IMR-90 (cell line): ENCODE measurements at regions not wholly inside any gene's neighbourhood (a gene's known extent, or its start where the extent isn't known, plus 50 kb on each side); places are given as distances from the start of the nearest gene placed in this dataset.

Experiments used
- ATAC-seq: fragments of 200-7000 bp; cut with Tn5 transposase; 2 replicates; pipeline ENCODE4 v1.9.1; 2020; ENCODE audit warnings: low read depth, mild to moderate bottlenecking, moderate library complexity
- BruUV-seq: library from RNA; stranded (reverse); fragments of 400-500 nt; replicated peaks from 2 replicates; lab custom pipeline; 2021; lab: Mats Ljungman, UMichigan
- CTCF ChIA-PET: fragments of 300-600 bp; formaldehyde crosslinking; extraction: SDS; loops from one replicate; lab custom pipeline; 2021; ENCODE audit warnings: antibody characterized with exemption; lab: Yijun Ruan, JAX
- POLR2A ChIA-PET: fragments of 300-600 bp; sonication (Branson Sonifier 250); formaldehyde crosslinking; loops from one replicate; lab custom pipeline; 2022; ENCODE audit warnings: antibody characterized with exemption; ENCODE audit not compliant: unreplicated experiment; lab: Charles Lee
- DNase-seq: peaks from one replicate; pipeline ENCODE4 v3.0.0; 2013
- H2AFZ ChIP-seq: replicated peaks from 2 replicates; pipeline ENCODE3; 2013; ENCODE audit warnings: low read length, mild to moderate bottlenecking; ENCODE audit not compliant: poor library complexity
- H2AK5ac ChIP-seq: 2 replicates; pipeline ENCODE4 v1.6.1; 2013; ENCODE audit warnings: low read depth, low read length, inconsistent platforms
- H2AK9ac ChIP-seq: replicated peaks from 2 replicates; pipeline ENCODE3; 2013; ENCODE audit warnings: mild to moderate bottlenecking, low read depth, low read length, moderate library complexity; ENCODE audit not compliant: poor library complexity
- H2BK120ac ChIP-seq: 2 replicates; pipeline ENCODE4 v1.6.1; 2013; ENCODE audit warnings: low read depth, low read length, inconsistent platforms
- H2BK15ac ChIP-seq: 3 replicates; pipeline ENCODE4 v1.6.1; 2013; ENCODE audit warnings: low read depth, low read length, inconsistent platforms
- H2BK20ac ChIP-seq: 2 replicates; pipeline ENCODE4 v1.6.1; 2013; ENCODE audit warnings: low read depth, mild to moderate bottlenecking, inconsistent platforms, low read length, moderate library complexity
- H2BK5ac ChIP-seq: 2 replicates; pipeline ENCODE4 v1.6.1; 2013; ENCODE audit warnings: mild to moderate bottlenecking, low read depth, low read length, inconsistent platforms; ENCODE audit not compliant: poor library complexity, severe bottlenecking
- H3K14ac ChIP-seq: replicated peaks from 2 replicates; pipeline ENCODE4 v1.6.1; 2013; ENCODE audit warnings: low read depth, low read length, inconsistent platforms
- H3K18ac ChIP-seq: 2 replicates; pipeline ENCODE4 v1.6.1; 2013; ENCODE audit warnings: low read depth, low read length, control low read depth
- H3K23ac ChIP-seq: 2 replicates; pipeline ENCODE4 v1.6.1; 2013; ENCODE audit warnings: low read depth, low read length, inconsistent platforms
- H3K27ac ChIP-seq: 2 replicates; pipeline ENCODE4 v1.5.1; 2013; ENCODE audit warnings: mild to moderate bottlenecking, control low read depth, low read length; ENCODE audit not compliant: insufficient read depth
- H3K27me3 ChIP-seq: 2 replicates; pipeline ENCODE4 v1.6.1; 2013; ENCODE audit warnings: low read length; ENCODE audit not compliant: control insufficient read depth, insufficient read depth
- H3K36me3 ChIP-seq: 2 replicates; pipeline ENCODE4 v1.6.1; 2013; ENCODE audit warnings: low read length, mixed read lengths; ENCODE audit not compliant: control insufficient read depth, insufficient read depth
- H3K4ac ChIP-seq: 2 replicates; pipeline ENCODE4 v1.6.1; 2013; ENCODE audit warnings: low read depth, low read length, inconsistent platforms
- H3K4me1 ChIP-seq: 2 replicates; pipeline ENCODE4 v1.6.1; 2013; ENCODE audit warnings: low read length, mixed read lengths; ENCODE audit not compliant: control insufficient read depth, insufficient read depth
- H3K4me2 ChIP-seq: 2 replicates; pipeline ENCODE4 v1.6.1; 2013; ENCODE audit warnings: low read depth, mild to moderate bottlenecking, control low read depth, low read length, moderate library complexity
- H3K4me3 ChIP-seq: 2 replicates; pipeline ENCODE4 v1.5.1; 2013; ENCODE audit warnings: low read depth, mild to moderate bottlenecking, control low read depth, low read length, moderate library complexity; ENCODE audit not compliant: insufficient read depth
- H3K56ac ChIP-seq: 2 replicates; pipeline ENCODE4 v1.6.1; 2013; ENCODE audit warnings: low read length, inconsistent platforms; ENCODE audit not compliant: insufficient read depth; ENCODE audit errors: extremely low read depth
- H3K79me1 ChIP-seq, 2 experiments: 2 replicates each; pipeline ENCODE4 v1.6.1; 2013; ENCODE audit warnings: low read length in 2 of 2, inconsistent platforms in 1 of 2, low read depth in 1 of 2
- H3K9ac ChIP-seq: 2 replicates; pipeline ENCODE4 v1.6.1; 2013; ENCODE audit warnings: low read depth, low read length, control low read depth
- H3K9me1 ChIP-seq: 2 replicates; pipeline ENCODE4 v1.6.1; 2013; ENCODE audit warnings: low read length, inconsistent platforms; ENCODE audit not compliant: insufficient read depth
- H3K9me3 ChIP-seq: 2 replicates; pipeline ENCODE4 v1.6.1; 2013; ENCODE audit warnings: low read length; ENCODE audit not compliant: control insufficient read depth, insufficient read depth
- H4K20me1 ChIP-seq: 2 replicates; pipeline ENCODE4 v1.6.1; 2013; ENCODE audit warnings: low read length, inconsistent platforms; ENCODE audit not compliant: insufficient read depth
- H4K5ac ChIP-seq: 2 replicates; pipeline ENCODE4 v1.6.1; 2013; ENCODE audit warnings: mild to moderate bottlenecking, low read depth, low read length, control low read depth
- H4K8ac ChIP-seq, 2 experiments: 2 replicates each; pipeline ENCODE4 v1.6.1; 2013; ENCODE audit warnings: low read depth in 2 of 2, low read length in 2 of 2, control low read depth in 1 of 2, inconsistent platforms in 1 of 2
- H4K91ac ChIP-seq: 2 replicates; pipeline ENCODE4 v1.6.1; 2013; ENCODE audit warnings: low read depth, low read length, inconsistent platforms; ENCODE audit not compliant: insufficient read depth
- BHLHE40 ChIP-seq: fragments of 150-350 bp; IDR thresholded peaks from 2 replicates; pipeline ENCODE4 v1.6.1; 2016; ENCODE audit warnings: mild to moderate bottlenecking, low read depth, low read length
- MAZ ChIP-seq: IDR thresholded peaks from 2 replicates; pipeline ENCODE4 v1.6.1; 2012; ENCODE audit warnings: low read depth, mild to moderate bottlenecking, low read length, improper control_type of control experiment, moderate library complexity, borderline replicate concordance
- dilution Hi-C: fragments of 300-500 bp; cut with HindIII; formaldehyde crosslinking; loops from one replicate; pipeline ENCODE4 v1.14.3; 2018; ENCODE audit warnings: low sequenced_read_pairs; ENCODE audit not compliant: unreplicated experiment
- in situ Hi-C: fragments of 300-500 bp; cut with MboI; formaldehyde crosslinking; loops from 3 replicates; pipeline ENCODE4 v1.14.3; 2019; ENCODE audit warnings: low sequenced_read_pairs, inconsistent platforms, mixed read lengths
- intact Hi-C: fragments of 100-400 bp; cut with micrococcal nuclease; formaldehyde crosslinking; loops from 2 replicates; pipeline ENCODE4 v1.10.0; 2022

GRCh38 chr4:177103619-177104018 is 206.1 kb upstream of the NEIL3 start:
- Histone ChIP-seq H2BK20ac (no peak overlapping the region), H4K5ac (no peak overlapping the region), H3K56ac (no peak overlapping the region), H3K9ac (no peak overlapping the region), H3K4me3 (no peak overlapping the region), H3K18ac (no peak overlapping the region), H3K9me1 (no peaks in the 10 kb centered on the region), H3K4me1 (no peaks in the 10 kb centered on the region), H3K4me2 (no peak overlapping the region), H4K20me1 (no peaks in the 10 kb centered on the region), H3K14ac (no peak overlapping the region), H4K8ac (no peak overlapping the region), H2AFZ (no peak overlapping the region), H2BK5ac (no peak overlapping the region), H2AK5ac (no peak overlapping the region), H2AK9ac (no peak overlapping the region), H3K9me3 (no peaks in the 10 kb centered on the region), H2BK15ac (no peak overlapping the region), H2BK120ac (no peak overlapping the region), H3K27ac (no peak overlapping the region), H3K79me1 (no peaks in the 10 kb centered on the region), H4K91ac (no peak overlapping the region), H3K36me3 (no peaks in the 10 kb centered on the region), H3K27me3 (no peaks in the 10 kb centered on the region), H3K23ac (no peak overlapping the region), H3K4ac (no peak overlapping the region)
- intact Hi-C loops, result loop anchor here (5.0 kb wide), 1 partner anchor 311 kb away; the partner anchor contains the start of gene VEGFC
- no TSS peak for BruUV-seq
- CTCF ChIA-PET, result no interaction called here
- in situ Hi-C loops, result loop anchor here (25.0 kb wide), 1 partner anchor 459 kb away; no protein-coding TSS in a partner anchor
- ATAC-seq (0 out of 2 replicates have a peak, but pooled peaks have one; percentile 24), DNase-seq (no peak)
- dilution Hi-C loops, result no loop called here
- TF ChIP-seq MAZ (no peak), BHLHE40 (no peak)
- POLR2A ChIA-PET, result interaction anchor here (0.6 kb wide), 1 partner anchor 22 kb away, joined by 3 read pairs; no protein-coding TSS in a partner anchor
